Muscle of leg (tissue), 3 donors: ENCODE measurements at regions not wholly inside any gene's neighbourhood (a gene's known extent, or its start where the extent isn't known, plus 50 kb on each side); places are given as distances from the start of the nearest gene placed in this dataset.

ENCODE experiments used
- DNase-seq: peaks from one replicate; pipeline ENCODE4 v3.0.0; 2013
- H3K27ac ChIP-seq: one replicate; pipeline ENCODE4 v1.5.1; 2013; ENCODE audit warnings: mild to moderate bottlenecking, low read length, control low read depth
- H3K27me3 ChIP-seq: one replicate; pipeline ENCODE4 v1.6.1; 2013; ENCODE audit warnings: low read length; ENCODE audit not compliant: control insufficient read depth, insufficient read depth
- H3K36me3 ChIP-seq: one replicate; pipeline ENCODE4 v1.6.1; 2013; ENCODE audit warnings: low read length; ENCODE audit not compliant: control insufficient read depth, insufficient read depth
- H3K4me1 ChIP-seq: one replicate; pipeline ENCODE4 v1.6.1; 2013; ENCODE audit warnings: low read length; ENCODE audit not compliant: control insufficient read depth, insufficient read depth
- H3K4me3 ChIP-seq: one replicate; pipeline ENCODE4 v1.5.1; 2013; ENCODE audit warnings: low read length, control low read depth
- H3K9me3 ChIP-seq: replicated peaks from 2 replicates; pipeline ENCODE4 v1.6.1; 2013; ENCODE audit warnings: low read depth, low read length; ENCODE audit not compliant: control insufficient read depth
- WGBS: methylation state at CpG from one replicate; pipeline ENCODE4 v1.1.5; 2013; ENCODE audit warnings: missing lambda C conversion rate; ENCODE audit not compliant: insufficient coverage; 5-methylcytosine and 5-hydroxymethylcytosine counted together

DNA sequence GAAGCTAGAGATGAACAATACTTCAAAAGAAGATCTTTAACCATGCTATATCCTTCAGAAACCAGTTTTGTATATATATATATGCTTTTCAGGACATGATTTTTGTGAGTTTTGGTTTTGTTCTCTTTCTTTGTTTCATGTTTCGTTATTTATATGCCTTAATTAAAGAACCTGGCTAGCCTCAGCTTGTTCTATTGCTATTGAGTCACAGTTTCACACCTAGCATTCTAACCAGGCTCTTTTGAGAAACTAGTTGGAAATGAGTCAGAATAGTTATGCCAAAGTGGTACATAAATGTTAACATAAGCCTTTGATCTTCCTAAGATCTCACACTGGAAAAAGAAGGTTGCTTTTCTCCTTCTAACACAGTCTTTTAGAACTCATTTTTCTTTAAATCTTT is 1925.2 kb downstream of the OLFM4 start:
- no CpG with 5 or more reads among the region's 1 CpG for WGBS

DNA sequence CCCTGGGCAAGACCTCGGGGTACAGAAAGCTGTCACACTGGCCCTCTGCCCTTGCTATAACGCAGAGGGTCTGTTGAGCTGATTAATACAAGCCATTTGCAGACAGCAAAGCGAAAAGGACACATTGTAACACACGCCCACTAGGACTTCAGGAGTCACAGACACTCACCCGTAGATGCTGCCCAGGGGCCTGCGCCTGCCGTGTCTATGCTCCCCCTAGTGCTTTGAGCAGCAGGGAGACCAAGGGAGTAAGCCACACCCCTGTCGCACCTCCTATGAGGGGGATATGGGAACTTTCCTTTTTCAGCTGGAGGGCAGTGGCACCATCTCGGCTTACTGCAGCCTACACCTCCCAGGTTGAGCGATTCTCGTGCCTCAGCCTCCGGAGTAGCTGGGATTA is 1930.2 kb downstream of the OLFM4 start:
- Histone ChIP-seq H3K4me1 (no peaks in the 10 kb centered on the region), H3K9me3 (peaks cover 13% of the 10 kb centered on the region), H3K27me3 (no peaks in the 10 kb centered on the region), H3K36me3 (no peaks in the 10 kb centered on the region), H3K27ac (no peak overlapping the region), H3K4me3 (no peak overlapping the region)
- WGBS, result 95% methylated on average over 11 of the region's 12 CpGs
- DNase-seq, result no peak

More for the DNA sequence above, 1925.2 kb downstream of the OLFM4 start:
- no peak overlapping the region for H3K4me3 ChIP-seq
- no peak overlapping the region for H3K27ac ChIP-seq
- H3K9me3 ChIP-seq, result peaks cover under 1% of the 10 kb centered on the region
- H3K4me1 ChIP-seq, result no peaks in the 10 kb centered on the region
- no peaks in the 10 kb centered on the region for H3K36me3 ChIP-seq
- no peaks in the 10 kb centered on the region for H3K27me3 ChIP-seq
- DNase-seq, result no peak

DNA sequence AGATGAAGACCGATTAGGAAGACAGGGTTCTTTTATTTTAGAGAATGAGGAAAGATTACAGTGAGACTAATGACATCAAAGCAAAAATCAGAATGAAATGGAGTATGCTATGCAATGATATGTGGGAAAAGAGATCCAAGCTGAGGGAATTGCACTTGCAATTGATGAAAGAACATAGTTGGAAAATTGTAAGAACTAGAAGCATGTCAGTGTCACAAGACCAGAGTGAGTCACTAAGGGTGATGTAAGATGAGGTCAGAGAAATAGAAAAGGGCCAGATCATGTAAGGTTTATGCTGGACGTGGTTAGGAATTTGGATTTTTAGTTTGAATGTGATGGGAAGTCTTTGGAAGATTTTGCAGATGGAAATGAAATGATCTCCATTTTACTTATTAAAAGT is 1937.3 kb downstream of the OLFM4 start:
- 83% methylated on average over 1 of the region's 2 CpGs for WGBS
- no peaks in the 10 kb centered on the region for H3K4me1 ChIP-seq
- no peak overlapping the region for H3K27ac ChIP-seq
- peaks cover 7% of the 10 kb centered on the region for H3K9me3 ChIP-seq
- no peak overlapping the region for H3K4me3 ChIP-seq
- H3K36me3 ChIP-seq, result no peaks in the 10 kb centered on the region
- DNase-seq, result no peak
- H3K27me3 ChIP-seq, result no peaks in the 10 kb centered on the region

DNA sequence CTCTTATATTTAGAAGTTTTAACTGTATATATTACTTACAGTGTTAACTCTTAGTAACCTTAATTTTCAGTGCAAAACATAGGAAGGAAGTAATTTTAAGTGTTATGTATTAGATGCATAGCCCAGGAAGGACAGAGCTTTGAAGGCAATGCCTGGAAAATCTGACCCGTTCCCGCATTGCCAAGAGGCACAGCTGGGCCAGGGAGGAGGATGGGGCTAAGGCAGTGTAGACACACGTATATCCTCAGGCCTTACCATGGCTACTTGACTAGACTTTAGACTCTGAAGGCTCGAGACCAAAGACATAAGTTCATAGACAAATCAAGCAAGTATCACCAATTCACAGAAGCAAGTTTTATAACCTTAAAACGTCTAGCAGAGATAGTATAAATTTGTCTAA is 1944.2 kb downstream of the OLFM4 start:
- no peaks in the 10 kb centered on the region for H3K36me3 ChIP-seq
- WGBS, result 64% methylated on average over 2 of the region's 5 CpGs
- no peak overlapping the region for H3K27ac ChIP-seq
- H3K9me3 ChIP-seq, result no peaks in the 10 kb centered on the region
- DNase-seq, result no peak
- H3K27me3 ChIP-seq, result no peaks in the 10 kb centered on the region
- no peak overlapping the region for H3K4me3 ChIP-seq
- H3K4me1 ChIP-seq, result no peaks in the 10 kb centered on the region

DNA sequence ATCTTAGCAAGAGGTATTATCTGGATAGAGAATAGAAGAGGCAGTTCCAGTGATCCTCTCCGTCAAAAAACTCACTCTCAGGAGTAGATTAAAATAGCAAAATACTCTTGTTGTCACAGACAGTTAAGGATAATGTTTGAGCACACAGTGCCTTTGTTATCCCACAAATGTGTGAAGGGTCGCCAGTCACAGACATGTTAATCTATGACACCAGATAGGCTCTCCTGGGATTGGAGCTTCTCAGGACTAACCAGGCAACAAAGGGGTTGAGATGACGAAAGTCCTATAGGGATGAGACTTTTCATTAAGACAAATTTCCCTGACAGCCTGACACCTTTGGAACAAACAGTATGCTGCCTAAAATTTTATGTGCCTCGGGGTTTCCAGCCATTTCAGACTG is 1947.1 kb downstream of the OLFM4 start:
- H3K9me3 ChIP-seq, result no peaks in the 10 kb centered on the region
- no peak overlapping the region for H3K4me3 ChIP-seq
- DNase-seq, result no peak
- no peaks in the 10 kb centered on the region for H3K36me3 ChIP-seq
- H3K27ac ChIP-seq, result no peak overlapping the region
- no peaks in the 10 kb centered on the region for H3K4me1 ChIP-seq
- WGBS, result 71% methylated on average over 1 of the region's 4 CpGs
- no peaks in the 10 kb centered on the region for H3K27me3 ChIP-seq

DNA sequence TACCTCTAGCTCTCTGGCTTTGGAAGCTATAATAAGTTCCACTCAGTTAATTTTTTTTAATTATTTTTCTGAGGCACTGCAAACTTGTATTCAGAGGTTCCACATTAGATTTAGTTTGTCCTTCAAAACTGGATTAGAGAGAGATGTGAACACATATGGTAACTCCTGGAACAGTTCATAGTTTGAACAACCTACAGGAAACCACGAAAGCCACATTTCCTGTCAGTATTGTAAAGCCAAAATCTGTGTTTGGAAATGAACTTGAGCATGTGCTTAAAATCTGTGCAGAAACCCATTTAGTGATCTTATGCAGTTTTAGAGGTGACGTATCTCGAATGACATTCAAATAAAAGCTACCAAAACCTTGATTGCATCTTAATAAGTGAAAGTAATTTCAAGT is 1952.0 kb downstream of the OLFM4 start:
- H3K36me3 ChIP-seq, result no peaks in the 10 kb centered on the region
- H3K27me3 ChIP-seq, result no peaks in the 10 kb centered on the region
- H3K9me3 ChIP-seq, result no peaks in the 10 kb centered on the region
- no peak overlapping the region for H3K4me3 ChIP-seq
- no peak for DNase-seq
- no peaks in the 10 kb centered on the region for H3K4me1 ChIP-seq
- no peak overlapping the region for H3K27ac ChIP-seq
- no CpG with 5 or more reads among the region's 3 CpGs for WGBS

DNA sequence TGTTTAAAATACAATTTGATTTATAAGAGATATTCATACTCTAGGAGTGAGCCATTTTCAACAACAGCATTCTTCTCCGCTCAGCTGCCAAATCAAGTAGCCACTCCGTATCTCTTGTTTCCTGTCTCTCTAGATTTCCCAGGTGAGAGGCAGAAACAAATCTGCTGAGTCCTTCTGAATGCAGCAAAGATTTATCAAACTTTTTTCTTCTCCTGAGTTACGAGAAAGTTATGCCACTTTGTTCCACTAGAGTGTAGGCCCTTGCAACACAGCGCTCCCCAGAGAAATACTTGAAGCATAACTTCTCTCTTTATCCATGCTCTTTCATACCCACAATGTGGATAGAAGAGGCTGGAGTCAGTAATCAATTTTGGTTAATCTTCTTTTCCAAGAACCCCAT is 1960.8 kb downstream of the OLFM4 start:
- no peak overlapping the region for H3K27ac ChIP-seq
- WGBS, result 46% methylated on average over 3 of the region's 4 CpGs
- H3K4me1 ChIP-seq, result no peaks in the 10 kb centered on the region
- H3K4me3 ChIP-seq, result no peak overlapping the region
- H3K9me3 ChIP-seq, result no peaks in the 10 kb centered on the region
- DNase-seq, result no peak
- no peaks in the 10 kb centered on the region for H3K27me3 ChIP-seq
- no peaks in the 10 kb centered on the region for H3K36me3 ChIP-seq

DNA sequence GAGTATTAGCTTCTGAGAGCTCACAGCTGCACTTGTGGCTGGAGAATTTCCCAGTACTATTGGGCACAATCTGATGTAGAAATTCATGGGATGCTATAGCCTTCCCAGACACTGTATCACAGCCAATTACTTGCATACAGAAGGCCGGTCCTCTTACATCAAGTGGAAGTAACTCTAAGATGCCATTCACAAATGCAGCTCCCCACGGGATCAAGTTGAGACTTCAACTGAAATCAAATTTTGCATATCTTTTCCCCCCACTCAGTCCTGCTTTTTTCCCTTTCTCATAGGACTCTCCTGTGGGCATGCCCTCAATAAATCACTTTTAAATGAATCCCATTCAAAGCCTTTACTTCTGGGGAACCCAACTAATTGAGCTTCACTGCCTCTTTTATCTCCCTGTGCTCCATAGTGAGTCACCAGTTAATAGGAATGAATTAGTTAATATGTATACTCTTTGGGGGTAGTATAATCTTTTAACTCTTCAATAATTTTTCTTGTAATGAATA is 1970.8 kb downstream of the OLFM4 start:
- no peak for DNase-seq
- H3K4me3 ChIP-seq, result no peak overlapping the region
- H3K27ac ChIP-seq, result no peak overlapping the region
- 52% methylated on average over 2 of the region's 2 CpGs for WGBS
- H3K9me3 ChIP-seq, result no peaks in the 10 kb centered on the region
- H3K4me1 ChIP-seq, result no peaks in the 10 kb centered on the region
- no peaks in the 10 kb centered on the region for H3K36me3 ChIP-seq
- H3K27me3 ChIP-seq, result no peaks in the 10 kb centered on the region

DNA sequence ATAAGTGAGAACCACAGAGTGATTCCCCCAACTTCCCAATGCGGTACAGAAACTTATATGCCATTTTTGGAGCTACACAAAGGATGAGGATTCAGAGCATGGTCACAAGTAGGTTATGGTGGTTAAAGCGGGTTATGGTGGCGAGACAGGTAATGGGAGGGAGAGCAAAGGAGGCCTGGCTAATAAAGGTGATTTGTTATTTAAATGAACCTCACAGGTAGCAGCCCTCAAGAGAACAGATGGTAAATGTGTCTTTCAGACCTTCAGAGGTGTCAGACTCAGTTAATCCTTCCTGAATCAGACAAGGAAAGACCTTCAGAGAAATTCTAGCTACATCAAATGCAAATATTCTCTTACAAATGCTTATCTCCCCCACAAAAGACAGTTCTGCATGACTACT is 1971.4 kb downstream of the OLFM4 start:
- Histone ChIP-seq H3K9me3 (no peaks in the 10 kb centered on the region), H3K4me1 (no peaks in the 10 kb centered on the region), H3K27ac (no peak overlapping the region), H3K27me3 (no peaks in the 10 kb centered on the region), H3K36me3 (no peaks in the 10 kb centered on the region), H3K4me3 (no peak overlapping the region)
- WGBS, result no CpG with 5 or more reads among the region's 3 CpGs
- DNase-seq, result no peak

DNA sequence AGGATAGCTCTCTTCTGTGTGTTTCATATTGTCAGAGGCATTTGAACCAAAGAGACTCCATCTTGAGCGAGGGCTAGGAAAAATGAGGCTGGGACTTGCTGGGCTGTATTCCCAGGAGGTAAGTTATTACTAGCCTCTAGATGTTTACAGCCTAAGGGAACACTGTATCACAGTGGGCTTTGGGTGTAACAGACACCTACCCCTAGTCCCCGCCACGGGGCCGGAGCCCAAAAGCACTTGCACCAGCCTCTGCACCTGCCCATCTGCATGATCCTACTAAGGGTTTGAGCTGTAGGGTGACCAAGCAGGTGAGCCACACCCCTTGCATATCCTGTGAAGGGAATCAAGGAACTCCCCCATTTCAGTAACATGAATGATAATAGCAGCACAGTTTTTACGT is 1972.2 kb downstream of the OLFM4 start:
- H3K4me3 ChIP-seq, result no peak overlapping the region
- no peak overlapping the region for H3K27ac ChIP-seq
- DNase-seq, result no peak
- no peaks in the 10 kb centered on the region for H3K27me3 ChIP-seq
- WGBS, result no CpG with 5 or more reads among the region's 5 CpGs
- H3K4me1 ChIP-seq, result no peaks in the 10 kb centered on the region
- H3K9me3 ChIP-seq, result no peaks in the 10 kb centered on the region
- no peaks in the 10 kb centered on the region for H3K36me3 ChIP-seq

DNA sequence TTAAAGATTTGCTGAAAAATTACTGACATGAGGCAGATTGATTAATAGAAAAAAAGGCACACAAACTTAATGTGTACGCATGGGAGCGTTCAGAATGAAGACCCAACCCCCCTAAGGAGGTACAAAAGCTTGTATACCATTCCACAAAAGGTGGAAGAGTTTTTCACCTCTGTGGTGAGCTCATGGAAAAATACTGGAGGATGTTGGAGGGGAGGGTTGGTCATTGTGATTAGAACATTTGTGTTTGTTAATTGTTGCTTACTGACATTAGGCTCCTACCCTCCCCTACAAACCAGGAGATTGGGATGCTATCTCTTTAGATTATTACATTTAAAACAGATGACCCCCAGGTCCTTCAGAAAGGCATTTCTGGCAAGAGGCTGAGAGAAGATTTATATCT is 1973.3 kb downstream of the OLFM4 start:
- Histone ChIP-seq H3K27me3 (no peaks in the 10 kb centered on the region), H3K4me1 (no peaks in the 10 kb centered on the region), H3K36me3 (no peaks in the 10 kb centered on the region), H3K27ac (no peak overlapping the region), H3K4me3 (no peak overlapping the region), H3K9me3 (no peaks in the 10 kb centered on the region)
- no peak for DNase-seq
- WGBS, result no CpG with 5 or more reads among the region's 2 CpGs
